GM12878 (cell line): ENCODE measurements at regions not wholly inside any gene's neighbourhood (a gene's known extent, or its start where the extent isn't known, plus 50 kb on each side); places are given as distances from the start of the nearest gene placed in this dataset.

Source experiments
- ATAC-seq: fragments of 200-7000 bp; cut with Tn5 transposase; 3 replicates; pipeline ENCODE4 v1.9.1; 2020; ENCODE audit warnings: mild to moderate bottlenecking, moderate library complexity
- BruUV-seq: library from RNA; stranded (reverse); fragments of 400-500 nt; replicated peaks from 2 replicates; lab custom pipeline; 2021; lab: Mats Ljungman, UMichigan
- CTCF ChIA-PET: fragments of 300-600 bp; sonication (Branson Sonifier 250); formaldehyde crosslinking; extraction: SDS; loops from one replicate; lab custom pipeline; 2021; ENCODE audit warnings: inconsistent platforms; lab: Yijun Ruan, JAX
- POLR2A ChIA-PET: fragments of 350-600 bp; formaldehyde crosslinking; extraction: SDS; loops from one replicate; lab custom pipeline; 2021; ENCODE audit warnings: inconsistent platforms; lab: Charles Lee
- RAD21 ChIA-PET: fragments of 300-600 bp; sonication (Branson Sonifier 250); formaldehyde crosslinking; loops from one replicate; lab custom pipeline; 2023; ENCODE audit warnings: antibody characterized with exemption; ENCODE audit not compliant: unreplicated experiment; lab: Charles Lee
- SMC1A ChIA-PET: fragments of 300-600 bp; sonication (Branson Sonifier 250); formaldehyde crosslinking; loops from one replicate; lab custom pipeline; 2023; ENCODE audit not compliant: unreplicated experiment, uncharacterized antibody; lab: Charles Lee
- DNase-seq: peaks from one replicate; pipeline ENCODE4 v3.0.0-alpha.2; 2011; ENCODE audit warnings: low read depth, low spot score
- FAIRE-seq: peaks from 3 replicates; lab custom pipeline; 2011; peaks lifted over from hg19 to GRCh38; lab: Jason Lieb, UNC
- H2AFZ ChIP-seq: 2 replicates; pipeline ENCODE4 v1.6.0; 2011; ENCODE audit warnings: low read depth, low read length, control low read depth; ENCODE audit not compliant: control insufficient read depth
- H3K27ac ChIP-seq: 2 replicates; pipeline ENCODE4 v1.5.1; 2011; ENCODE audit warnings: control low read depth; ENCODE audit not compliant: control insufficient read depth, insufficient read depth
- H3K27me3 ChIP-seq, 2 experiments: replicated peaks in 1 of 2; 2 replicates each; pipeline versions ENCODE4 v1.6.0 to v1.6.1; 2011; ENCODE audit warnings: low read length in 1 of 2; ENCODE audit not compliant: control insufficient read depth in 2 of 2, insufficient read depth in 2 of 2
- H3K36me3 ChIP-seq, 2 experiments: 2 replicates each; pipeline ENCODE4 v1.5.1; 2011; ENCODE audit warnings: low read length in 1 of 2; ENCODE audit not compliant: control insufficient read depth in 2 of 2, insufficient read depth in 2 of 2
- H3K4me1 ChIP-seq: 2 replicates; pipeline ENCODE4 v1.6.1; 2011; ENCODE audit warnings: mild to moderate bottlenecking, low read length, moderate library complexity, mixed read lengths; ENCODE audit not compliant: control insufficient read depth, insufficient read depth
- H3K4me2 ChIP-seq: 2 replicates; pipeline ENCODE4 v1.6.0; 2011; ENCODE audit warnings: control low read depth; ENCODE audit not compliant: control insufficient read depth, insufficient read depth
- H3K4me3 ChIP-seq: fragments of 200-600 bp; sonication (generic); 2 replicates; pipeline ENCODE4 v1.5.1; 2016
- H3K79me2 ChIP-seq: 2 replicates; pipeline ENCODE4 v1.6.0; 2011; ENCODE audit warnings: low read length; ENCODE audit not compliant: control insufficient read depth, insufficient read depth
- H3K9ac ChIP-seq: 2 replicates; pipeline ENCODE4 v1.8.0; 2011; ENCODE audit warnings: low read length, control low read depth, mixed read lengths; ENCODE audit not compliant: control insufficient read depth, insufficient read depth
- H3K9me3 ChIP-seq: replicated peaks from 3 replicates; pipeline ENCODE4 v1.5.1; 2011; ENCODE audit warnings: mild to moderate bottlenecking, low read length; ENCODE audit not compliant: control insufficient read depth, insufficient read depth
- H4K20me1 ChIP-seq: 2 replicates; pipeline ENCODE4 v1.6.0; 2011; ENCODE audit not compliant: control insufficient read depth, insufficient read depth
- CREB1 ChIP-seq: IDR thresholded peaks from 2 replicates; pipeline ENCODE4 v1.6.1; 2012; ENCODE audit warnings: low read depth, mild to moderate bottlenecking, inconsistent platforms
- FOXK2 ChIP-seq: fragments of 450-650 bp; IDR thresholded peaks from 2 replicates; pipeline ENCODE4 v1.6.1; 2017; ENCODE audit warnings: mild to moderate bottlenecking, moderate library complexity
- GABPA ChIP-seq: IDR thresholded peaks from 2 replicates; pipeline ENCODE4 v1.6.1; 2014; ENCODE audit warnings: antibody characterized with exemption, low read depth, mild to moderate bottlenecking, inconsistent platforms
- HDGF ChIP-seq: fragments of 450-650 bp; IDR thresholded peaks from 2 replicates; pipeline ENCODE4 v1.6.1; 2016; ENCODE audit warnings: antibody characterized with exemption
- IKZF2 ChIP-seq, 2 experiments: fragments of 450-650 bp; IDR thresholded peaks; 2 replicates each; pipeline ENCODE4 v1.6.1; 2017; ENCODE audit warnings: mild to moderate bottlenecking in 2 of 2, moderate library complexity in 2 of 2
- KLF5 ChIP-seq: fragments of 450-650 bp; IDR thresholded peaks from 2 replicates; pipeline ENCODE4 v1.6.1; 2014; ENCODE audit warnings: mild to moderate bottlenecking; ENCODE audit not compliant: partially characterized antibody
- MYB ChIP-seq: fragments of 150-350 bp; IDR thresholded peaks from 2 replicates; pipeline ENCODE4 v1.6.1; 2014; ENCODE audit warnings: mild to moderate bottlenecking, low read depth, low read length, borderline replicate concordance
- MYC ChIP-seq: IDR thresholded peaks from 2 replicates; pipeline ENCODE4 v1.6.1; 2011; ENCODE audit warnings: mild to moderate bottlenecking, low read length, moderate library complexity, inconsistent platforms; ENCODE audit not compliant: insufficient read depth, insufficient replicate concordance, insufficient read length, severe bottlenecking
- PAX5 ChIP-seq: IDR thresholded peaks from 2 replicates; pipeline ENCODE4 v1.6.1; 2011; ENCODE audit warnings: low read depth, low read length, borderline replicate concordance
- PML ChIP-seq: IDR thresholded peaks from 2 replicates; pipeline ENCODE4 v1.6.1; 2012; ENCODE audit warnings: low read length, inconsistent platforms
- POLR2A ChIP-seq: IDR thresholded peaks from 2 replicates; pipeline ENCODE4 v1.6.1; 2011; ENCODE audit warnings: low read depth, mild to moderate bottlenecking, low read length
- POLR2AphosphoS5 ChIP-seq: IDR thresholded peaks from 2 replicates; pipeline ENCODE4 v1.6.1; 2011; ENCODE audit warnings: mild to moderate bottlenecking, low read length, inconsistent platforms
- RAD21 ChIP-seq: IDR thresholded peaks from 2 replicates; pipeline ENCODE4 v1.6.1; 2011; ENCODE audit warnings: mild to moderate bottlenecking, low read depth, low read length, moderate library complexity; ENCODE audit not compliant: insufficient read depth
- SKIL ChIP-seq: fragments of 450-650 bp; IDR thresholded peaks from 2 replicates; pipeline ENCODE4 v1.6.1; 2017; ENCODE audit warnings: mild to moderate bottlenecking, low read depth, inconsistent platforms; ENCODE audit not compliant: poor library complexity, severe bottlenecking
- SRF ChIP-seq, 2 experiments: IDR thresholded peaks; 2 replicates each; pipeline ENCODE4 v1.6.1; 2011; ENCODE audit warnings: low read depth in 2 of 2, low read length in 2 of 2, mild to moderate bottlenecking in 1 of 2, moderate library complexity in 1 of 2
- YY1 ChIP-seq: IDR thresholded peaks from 2 replicates; pipeline ENCODE4 v1.6.1; 2011; ENCODE audit warnings: low read depth, mild to moderate bottlenecking, low read length
- ZZZ3 ChIP-seq: IDR thresholded peaks from 2 replicates; pipeline ENCODE4 v1.6.1; 2011; ENCODE audit warnings: low read depth; ENCODE audit not compliant: control insufficient read depth, insufficient read length
- WGBS: methylation state at CpG from one replicate; pipeline ENCODE4 v1.1.6; 2016; ENCODE audit warnings: low lambda C conversion rate; ENCODE audit not compliant: insufficient replicate concordance, insufficient coverage; ENCODE audit errors: missing lambda C conversion rate; 5-methylcytosine and 5-hydroxymethylcytosine counted together
- in situ Hi-C: fragments of 300-500 bp; cut with MboI; formaldehyde crosslinking; loops from 9 replicates; pipeline ENCODE4 v1.14.3; 2018; ENCODE audit warnings: mixed read lengths
- intact Hi-C: fragments of 100-400 bp; cut with micrococcal nuclease; formaldehyde crosslinking; loops from one replicate; pipeline ENCODE4 v1.14.2; 2022; ENCODE audit not compliant: unreplicated experiment
- TF ChIP-seq, protein P1 (sequence below): fragments of 450-650 bp; IDR thresholded peaks from 2 replicates; pipeline ENCODE4 v1.6.1; 2016; ENCODE audit warnings: mild to moderate bottlenecking

DNA sequence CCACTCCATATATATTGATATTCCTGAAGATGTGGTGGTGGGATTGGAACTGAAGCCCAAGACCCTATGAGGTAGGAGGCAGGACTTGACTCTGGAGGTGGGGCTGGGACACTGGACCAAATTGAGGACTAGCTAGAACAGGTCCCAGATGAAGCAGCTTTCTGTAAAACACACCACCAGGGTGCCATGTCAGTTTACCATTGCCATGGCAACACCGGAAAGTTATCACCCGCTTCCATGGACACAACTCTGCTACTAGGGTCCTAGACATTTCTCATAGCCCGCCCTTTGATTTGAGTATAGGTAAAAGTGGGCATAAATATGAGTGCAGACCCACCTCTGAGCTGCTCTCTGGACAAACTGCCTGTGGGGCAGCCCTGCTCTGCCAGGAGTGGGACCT lies 490.5 kb upstream of the PFKP start (continued):
- TF ChIP-seq GABPA (no peak), KLF5 (no peak), RAD21 (no peak), HDGF (no peak)

DNA sequence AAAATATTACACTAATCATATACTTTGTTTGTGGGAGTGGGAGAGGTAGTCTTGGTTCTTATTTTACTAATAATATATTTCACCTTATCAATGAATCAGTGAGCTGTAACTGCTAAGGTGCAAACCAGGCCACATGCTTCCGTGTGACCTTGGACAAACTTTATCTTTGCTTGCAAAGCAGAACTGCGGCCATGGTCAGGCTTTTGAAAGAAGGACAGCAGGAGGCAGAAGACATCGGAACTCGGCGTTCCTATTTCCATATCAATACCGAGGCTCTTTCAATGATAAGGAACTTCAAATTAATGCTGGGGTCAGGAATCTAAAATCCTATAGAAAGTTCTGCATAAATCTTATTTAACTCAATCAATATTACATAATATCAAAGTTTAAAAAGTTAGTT lies 491.9 kb upstream of the PFKP start:
- in situ Hi-C loops: no loop called here
- H2AFZ ChIP-seq: no peak overlapping the region
- H3K27ac ChIP-seq: no peak overlapping the region
- H3K4me1 ChIP-seq: no peaks in the 10 kb centered on the region
- BruUV-seq: no TSS peak
- TF ChIP-seq POLR2A (no peak), SRF (IDR thresholded peaks at IDR 0.05; ENCODE audit: low read depth in 2 of 2, low read length in 2 of 2) (no peak), MYB (no peak), ZZZ3 (no peak), YY1 (no peak), SKIL (no peak), POLR2AphosphoS5 (no peak), PML (no peak), PAX5 (no peak), CREB1 (no peak), FOXK2 (no peak), RAD21 (no peak), MYC (no peak), IKZF2 (IDR thresholded peaks at IDR 0.05) (no peak)
- TF ChIP-seq, protein P1, sequence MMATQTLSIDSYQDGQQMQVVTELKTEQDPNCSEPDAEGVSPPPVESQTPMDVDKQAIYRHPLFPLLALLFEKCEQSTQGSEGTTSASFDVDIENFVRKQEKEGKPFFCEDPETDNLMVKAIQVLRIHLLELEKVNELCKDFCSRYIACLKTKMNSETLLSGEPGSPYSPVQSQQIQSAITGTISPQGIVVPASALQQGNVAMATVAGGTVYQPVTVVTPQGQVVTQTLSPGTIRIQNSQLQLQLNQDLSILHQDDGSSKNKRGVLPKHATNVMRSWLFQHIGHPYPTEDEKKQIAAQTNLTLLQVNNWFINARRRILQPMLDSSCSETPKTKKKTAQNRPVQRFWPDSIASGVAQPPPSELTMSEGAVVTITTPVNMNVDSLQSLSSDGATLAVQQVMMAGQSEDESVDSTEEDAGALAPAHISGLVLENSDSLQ: no peak
- ChIA-PET CTCF (interaction anchor here (0.7 kb wide), 1 partner anchor 293 kb away, joined by 3 read pairs; no protein-coding TSS in a partner anchor), SMC1A (no interaction called here), RAD21 (no interaction called here), POLR2A (no interaction called here)
- DNase-seq: no peak
- FAIRE-seq: no peak
- H3K9me3 ChIP-seq: no peaks in the 10 kb centered on the region
- no peak overlapping the region for H3K4me2 ChIP-seq
- no peaks in the 10 kb centered on the region for H3K36me3 ChIP-seq
- no peaks in the 10 kb centered on the region for H3K79me2 ChIP-seq
- no peaks in the 10 kb centered on the region for H4K20me1 ChIP-seq
- H3K4me3 ChIP-seq: no peak overlapping the region
- H3K9ac ChIP-seq: no peak overlapping the region
- ATAC-seq: no peak
- H3K27me3 ChIP-seq: no peaks in the 10 kb centered on the region; a peak in 1 of 4 replicates
- intact Hi-C loops: no loop called here
- WGBS: 37% methylated on average over 6 of the region's 6 CpGs
